Retinal pigment epithelial cell (primary cell): ENCODE measurements at regions not wholly inside any gene's neighbourhood (a gene's known extent, or its start where the extent isn't known, plus 50 kb on each side); places are given as distances from the start of the nearest gene placed in this dataset.
"Not testable (repeated sequence)": the region's sequence is repeated elsewhere in the genome, so short reads cannot be mapped to it uniquely, and the experiment has no call there.

ENCODE experiments used
- DNase-seq: peaks from one replicate; pipeline ENCODE4 v3.0.0-alpha.2; 2010; ENCODE audit warnings: low read depth
- H3K4me3 ChIP-seq: 2 replicates; pipeline ENCODE4 v1.5.1; 2011; ENCODE audit warnings: mild to moderate bottlenecking, low read length, control low read depth, moderate library complexity
- CTCF ChIP-seq: conservative IDR thresholded peaks from 2 replicates; pipeline ENCODE4 v1.5.1; 2011; ENCODE audit warnings: low read depth, low read length, control low read depth, inconsistent platforms

- no peak for DNase-seq
- no peak for TF ChIP-seq CTCF
- H3K4me3 ChIP-seq = no peak overlapping the region
These were observed 381.9 kb downstream of the ZWINT start for GRCh38 chr10:55979203-55979602.

- TF ChIP-seq CTCF = no peak
These were observed 395.0 kb downstream of the ZWINT start for GRCh38 chr10:55966101-55966500.

DNA sequence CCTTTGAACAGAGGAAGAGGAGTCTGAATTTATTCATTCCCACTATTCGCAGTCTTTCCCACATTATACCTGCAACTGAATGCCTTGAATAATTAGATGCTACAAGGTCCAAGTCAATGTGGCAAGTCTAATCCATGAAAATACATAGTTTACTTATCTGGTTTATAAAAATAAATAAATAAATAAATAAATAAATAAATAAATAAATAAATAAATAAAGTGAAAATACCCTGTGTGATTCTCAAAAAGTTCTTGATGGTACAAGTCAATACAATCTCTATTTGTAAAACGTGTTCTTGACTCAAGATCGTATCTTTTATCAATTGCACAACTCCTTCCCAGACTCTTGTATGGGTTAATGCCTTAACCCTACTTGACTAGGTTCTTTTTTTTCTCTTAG, 417.7 kb downstream of the ZWINT start:
- DNase-seq = no peak
- TF ChIP-seq CTCF = no peak
- H3K4me3 ChIP-seq = no peak overlapping the region

More at GRCh38 chr10:55966101-55966500, 395.0 kb downstream of the ZWINT start:
- DNase-seq = peak; percentile 33
- no peak overlapping the region for H3K4me3 ChIP-seq

DNA sequence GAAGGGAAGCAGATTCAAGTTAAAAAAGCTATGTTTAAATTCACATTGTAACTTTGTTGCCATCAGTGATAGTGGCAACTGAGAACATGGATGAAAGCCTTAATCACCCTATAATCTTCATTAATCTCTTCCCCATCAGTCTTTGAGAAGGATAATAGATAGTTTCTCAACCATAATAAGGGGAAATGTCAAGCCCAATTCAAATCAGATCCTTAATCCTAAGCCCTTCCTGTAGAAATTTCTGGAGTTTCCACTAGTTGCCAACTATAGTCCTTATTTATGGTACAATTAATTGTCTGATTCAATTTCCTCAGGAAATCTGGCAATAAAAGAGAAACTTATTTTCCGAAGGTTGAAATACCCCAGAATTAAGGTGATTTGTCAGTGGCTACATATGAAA, 431.8 kb downstream of the ZWINT start:
- TF ChIP-seq CTCF = no peak
- no peak overlapping the region for H3K4me3 ChIP-seq
- DNase-seq = peak; percentile 81

- H3K4me3 ChIP-seq, DNase-seq: not testable (repeated sequence)
These were observed 461.4 kb downstream of the ZWINT start for GRCh38 chr10:55899472-55900147.

DNA sequence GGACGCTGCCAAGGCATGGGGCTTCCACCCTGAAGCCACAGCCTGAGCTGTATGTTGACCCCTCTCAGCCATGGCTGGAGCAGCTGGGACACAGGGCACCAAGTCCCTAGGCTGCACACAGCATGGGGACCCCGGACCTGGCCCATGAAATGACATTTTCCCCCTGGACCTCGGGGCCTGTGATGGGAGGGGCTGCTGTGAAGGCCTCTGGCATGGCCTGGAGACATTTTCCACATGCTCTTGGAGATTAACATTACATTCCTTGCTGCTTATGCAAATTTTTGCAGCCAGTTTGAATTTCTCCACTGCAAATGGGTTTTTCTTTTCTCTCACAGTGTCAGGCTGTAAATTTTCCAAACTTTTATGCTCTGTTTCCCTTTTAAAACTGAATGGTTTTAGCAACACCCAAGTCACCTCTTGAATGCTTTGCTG, 463.6 kb downstream of the ZWINT start:
- H3K4me3 ChIP-seq = no peak overlapping the region
- DNase-seq = peak; percentile 52
- TF ChIP-seq CTCF = no peak

DNA sequence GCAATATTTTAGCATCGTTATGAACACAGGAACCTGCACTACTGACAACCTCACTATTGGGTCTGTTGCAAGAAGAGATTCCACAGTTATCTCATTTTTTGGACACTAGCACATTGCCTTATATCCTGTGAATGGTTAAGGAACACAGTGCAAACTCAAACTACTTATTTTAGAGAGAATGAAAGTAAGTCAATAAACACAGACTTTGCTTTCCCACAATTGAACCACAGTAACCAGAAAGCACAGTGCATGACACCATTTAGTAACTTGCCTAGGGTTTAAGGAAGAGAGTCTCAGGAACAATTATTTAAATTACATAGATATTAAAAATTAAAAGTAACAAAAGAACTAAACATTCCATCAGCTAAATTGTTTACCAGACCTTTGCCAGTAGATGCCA, 468.8 kb downstream of the ZWINT start:
- no peak for DNase-seq
- no peak for TF ChIP-seq CTCF
- H3K4me3 ChIP-seq = no peak overlapping the region

DNA sequence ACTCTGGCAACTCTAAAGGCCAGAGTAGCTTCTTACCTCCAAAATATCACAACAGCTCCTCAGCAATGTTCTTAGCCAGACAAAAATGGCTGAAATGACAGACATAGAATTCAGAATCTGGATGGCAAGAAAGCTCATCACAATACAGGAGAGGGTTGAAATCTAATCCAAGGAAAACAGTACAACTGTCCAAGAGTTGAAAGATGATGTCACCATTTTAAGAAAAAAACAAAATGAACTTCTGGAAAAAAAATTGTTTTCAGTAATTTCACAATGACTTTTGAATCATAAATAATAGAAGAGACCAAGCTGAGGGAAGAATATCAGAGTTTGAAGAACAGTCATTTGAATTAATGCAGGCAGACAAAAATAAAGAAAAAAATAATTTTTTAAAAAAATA, 479.5 kb downstream of the ZWINT start:
- no peak for TF ChIP-seq CTCF
- DNase-seq = no peak
- H3K4me3 ChIP-seq = no peak overlapping the region
